Astrocyte of the hippocampus (primary cell): ENCODE measurements at regions not wholly inside any gene's neighbourhood (a gene's known extent, or its start where the extent isn't known, plus 50 kb on each side); places are given as distances from the start of the nearest gene placed in this dataset.
A peak's percentile ranks its signal among the peaks of the same experiment; 100 is the strongest.
"Not testable (repeated sequence)": the region's sequence is repeated elsewhere in the genome, so short reads cannot be mapped to it uniquely, and the experiment has no call there.

ENCODE experiments used
- DNase-seq: peaks from one replicate; pipeline ENCODE4 v3.0.0; 2011; ENCODE audit warnings: low read depth, low spot score

GRCh38 chr1:95754412-95754811 is 520.4 kb downstream of the RWDD3 start:
- DNase-seq = no peak

- no peak for DNase-seq
Observed at GRCh38 chr1:95766036-95766435, 532.0 kb downstream of the RWDD3 start.

DNA sequence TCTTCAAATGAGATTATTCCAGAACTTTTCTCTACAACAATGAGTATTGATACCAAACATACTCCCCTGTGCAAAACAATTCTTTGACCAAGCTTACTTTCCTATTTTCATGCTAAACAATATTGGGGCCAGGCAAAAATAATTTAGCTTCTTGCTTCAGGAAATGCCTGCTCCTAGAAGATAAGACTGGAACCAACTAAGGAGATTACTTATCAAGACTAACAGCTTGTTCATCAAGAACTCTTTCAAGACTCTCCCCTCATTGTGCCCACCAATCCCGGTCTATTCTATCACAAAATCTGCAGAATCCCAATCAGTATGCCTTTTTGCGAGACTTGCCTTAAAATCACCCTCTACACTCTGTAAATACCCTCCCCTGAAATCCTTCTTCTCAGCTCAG is 536.6 kb downstream of the RWDD3 start:
- no peak for DNase-seq

DNA sequence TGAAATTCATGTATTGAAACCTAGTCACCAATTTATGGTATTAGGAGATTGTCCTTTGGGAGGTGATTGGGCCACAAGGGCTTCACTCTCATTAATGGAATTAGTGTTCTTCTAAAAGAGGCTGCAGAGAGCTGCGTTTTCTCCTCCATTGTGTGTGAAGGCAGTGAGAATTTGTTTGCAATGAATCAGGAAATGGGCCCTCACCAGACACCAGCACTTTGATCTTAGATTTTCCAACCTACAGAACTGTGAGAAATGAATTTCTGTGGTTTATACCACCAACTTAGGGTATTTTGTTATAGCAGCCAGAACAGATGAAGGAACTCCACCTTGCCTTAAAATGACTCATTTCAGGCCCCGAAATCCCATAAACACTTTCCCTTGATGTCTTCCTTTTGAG is 544.2 kb downstream of the RWDD3 start:
- no peak for DNase-seq

DNA sequence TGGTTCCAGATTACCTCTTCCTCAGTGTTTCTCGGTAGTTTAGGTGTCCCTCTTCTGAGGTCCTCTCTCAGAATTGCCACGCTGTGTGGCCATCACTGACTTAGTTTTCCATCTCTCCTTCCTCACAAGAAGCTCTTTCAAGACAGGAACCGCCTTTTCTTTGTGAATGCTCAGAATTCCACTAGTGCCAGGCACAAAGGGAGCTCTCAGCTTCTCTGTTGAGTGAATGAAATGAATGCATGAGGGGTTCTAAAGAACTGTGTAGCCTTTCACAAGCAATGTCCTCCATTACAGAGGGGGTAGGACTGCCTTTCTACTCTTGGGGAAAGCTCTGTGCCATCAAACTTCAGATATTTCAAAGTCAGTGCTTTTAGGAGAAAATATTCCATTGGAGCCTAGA is 546.8 kb downstream of the RWDD3 start:
- DNase-seq = no peak

GRCh38 chr1:95790136-95790535 is 556.1 kb downstream of the RWDD3 start:
- DNase-seq = no peak

- peak; percentile 6 for DNase-seq
Observed at GRCh38 chr1:95793893-95794292, 559.9 kb downstream of the RWDD3 start.

DNA sequence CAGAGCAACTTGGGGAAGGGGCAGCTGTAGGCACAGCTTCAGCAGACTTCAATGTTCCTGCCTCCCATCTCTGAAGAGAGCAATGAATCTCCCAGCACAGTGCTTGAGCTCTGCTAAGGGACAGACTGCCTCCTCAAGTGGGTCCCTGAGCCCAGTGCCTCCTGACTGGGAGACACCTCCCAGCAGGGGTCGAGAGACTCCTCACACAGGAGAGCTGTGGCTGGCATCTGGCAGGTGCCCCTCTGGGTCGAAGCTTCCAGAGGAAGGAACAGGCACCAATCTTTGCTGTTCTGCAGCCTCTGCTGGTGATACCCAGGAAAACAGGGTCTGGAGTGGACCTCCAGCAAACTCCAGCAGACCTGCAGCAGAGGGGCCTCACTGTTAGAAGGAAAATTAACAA is 563.8 kb downstream of the RWDD3 start:
- DNase-seq = not testable (repeated sequence)

- no peak for DNase-seq
Observed at GRCh38 chr1:95806171-95806570, 572.2 kb downstream of the RWDD3 start.

GRCh38 chr1:95809391-95809790 is 575.4 kb downstream of the RWDD3 start:
- no peak for DNase-seq

DNA sequence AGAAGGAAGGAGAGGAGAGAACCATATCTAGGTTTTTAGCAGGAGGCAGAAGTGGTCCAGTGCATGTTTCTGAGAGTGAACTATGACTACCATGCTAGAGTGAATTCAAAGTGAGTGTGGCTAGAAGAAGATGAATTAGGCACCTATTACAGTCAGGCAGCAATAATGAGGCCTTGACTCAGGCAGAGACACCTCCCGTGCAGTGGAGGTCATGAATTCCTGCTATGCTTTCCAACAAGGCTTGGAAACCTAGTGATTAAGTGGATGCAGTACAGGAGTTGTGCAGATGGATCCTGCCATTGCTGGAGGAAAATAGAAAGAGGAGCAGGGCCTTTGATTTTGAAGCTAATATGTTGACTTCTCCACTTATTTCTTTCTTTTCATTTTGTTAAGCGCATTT is 581.5 kb downstream of the RWDD3 start:
- no peak for DNase-seq

DNA sequence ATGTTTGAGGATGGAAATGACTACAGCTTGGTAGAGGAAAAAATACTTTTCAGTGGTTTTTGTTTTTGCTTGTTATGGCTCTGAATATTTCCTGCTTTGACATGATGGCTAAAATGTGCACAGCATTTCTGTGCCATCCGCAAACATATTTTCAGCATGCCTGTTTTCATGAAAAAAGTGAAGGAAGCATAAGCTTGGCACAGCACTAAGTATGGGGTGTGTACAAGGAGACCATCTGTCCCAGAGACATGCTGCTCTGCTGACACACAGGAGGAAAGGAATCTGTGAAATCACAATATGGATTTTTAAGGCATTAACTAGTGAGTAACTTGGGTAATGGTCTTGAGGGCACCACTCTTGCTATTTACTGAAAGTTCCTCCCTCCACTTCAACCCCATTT is 595.5 kb downstream of the RWDD3 start:
- no peak for DNase-seq

DNA sequence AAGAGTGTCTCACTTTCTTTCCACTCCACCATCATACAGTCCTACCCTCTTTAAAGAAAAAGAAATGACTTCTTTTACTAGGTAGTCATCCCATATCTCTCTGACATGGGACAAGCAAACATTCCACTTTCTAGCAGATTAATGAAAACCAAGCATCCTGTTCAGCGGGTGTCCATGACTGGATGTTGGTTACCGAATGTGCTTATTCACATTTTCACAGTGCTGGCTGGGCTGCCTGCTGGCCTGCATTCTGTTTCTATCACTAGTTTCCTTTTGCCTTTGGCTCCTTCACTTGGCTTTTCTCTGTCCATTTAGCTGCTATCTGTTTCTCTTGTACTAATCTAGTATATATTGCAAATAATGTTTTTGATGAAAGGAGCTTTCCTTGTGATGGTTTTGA is 598.4 kb downstream of the RWDD3 start:
- DNase-seq = no peak

DNA sequence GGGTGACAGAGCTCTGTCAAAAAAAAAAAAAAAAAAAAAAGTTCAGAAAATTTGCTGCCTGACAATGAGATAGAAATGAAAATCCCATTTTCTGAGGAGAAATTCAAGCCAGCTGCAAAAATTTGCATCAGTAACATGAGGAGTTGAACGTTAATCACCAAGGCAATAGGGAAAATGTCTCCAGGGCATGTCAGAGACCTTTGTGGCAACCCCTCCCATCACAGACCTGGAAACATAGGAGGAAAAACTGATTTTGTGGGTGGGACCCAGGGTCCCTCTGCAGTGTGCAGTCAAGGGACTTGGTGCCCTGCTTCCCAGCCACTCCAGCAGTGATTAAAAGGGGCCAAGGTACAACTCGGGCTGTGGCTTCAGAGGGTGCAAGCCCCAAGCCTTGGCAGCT is 615.4 kb downstream of the RWDD3 start:
- no peak for DNase-seq

DNA sequence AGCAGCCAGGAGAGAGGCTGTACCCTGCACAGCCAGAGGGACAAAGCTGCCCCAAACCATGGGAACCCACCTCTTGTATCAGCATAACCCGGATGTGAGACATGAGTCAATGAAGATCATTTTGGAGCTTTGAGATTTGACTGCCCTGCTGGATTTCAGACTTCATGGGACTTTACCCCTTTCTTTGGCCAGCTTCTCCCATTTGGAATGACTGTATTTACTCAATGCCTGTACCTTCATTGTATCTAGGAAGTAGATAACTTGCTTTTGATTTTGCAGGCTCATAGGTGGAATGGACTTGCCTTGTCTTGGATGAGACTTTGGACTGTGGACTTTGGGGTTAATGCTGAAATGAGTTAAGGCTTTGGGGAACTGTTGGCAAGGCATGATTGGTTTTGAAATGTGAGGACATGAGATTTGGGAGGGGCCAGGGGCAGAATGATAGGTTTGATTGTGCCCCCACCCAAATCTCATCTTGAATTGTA is 616.2 kb downstream of the RWDD3 start:
- no peak for DNase-seq

DNA sequence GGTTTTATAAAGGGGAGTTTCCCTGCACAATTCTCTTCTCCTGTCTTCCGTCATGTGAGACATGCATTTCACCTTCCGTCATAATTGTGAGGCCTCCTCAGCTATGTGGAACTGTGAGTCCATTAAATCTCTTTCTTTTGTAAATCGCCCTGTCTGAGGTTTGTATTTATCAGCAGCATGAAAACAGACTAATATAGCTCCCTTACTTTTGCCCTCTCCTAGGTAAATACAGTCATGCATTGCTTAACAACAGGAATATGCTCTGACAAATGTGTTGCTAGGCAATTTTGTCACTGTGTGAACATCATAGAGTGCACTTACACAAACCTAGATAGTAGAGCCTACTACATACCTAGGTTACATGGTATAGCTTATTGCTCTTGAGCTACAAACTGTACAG is 616.8 kb downstream of the RWDD3 start:
- no peak for DNase-seq

DNA sequence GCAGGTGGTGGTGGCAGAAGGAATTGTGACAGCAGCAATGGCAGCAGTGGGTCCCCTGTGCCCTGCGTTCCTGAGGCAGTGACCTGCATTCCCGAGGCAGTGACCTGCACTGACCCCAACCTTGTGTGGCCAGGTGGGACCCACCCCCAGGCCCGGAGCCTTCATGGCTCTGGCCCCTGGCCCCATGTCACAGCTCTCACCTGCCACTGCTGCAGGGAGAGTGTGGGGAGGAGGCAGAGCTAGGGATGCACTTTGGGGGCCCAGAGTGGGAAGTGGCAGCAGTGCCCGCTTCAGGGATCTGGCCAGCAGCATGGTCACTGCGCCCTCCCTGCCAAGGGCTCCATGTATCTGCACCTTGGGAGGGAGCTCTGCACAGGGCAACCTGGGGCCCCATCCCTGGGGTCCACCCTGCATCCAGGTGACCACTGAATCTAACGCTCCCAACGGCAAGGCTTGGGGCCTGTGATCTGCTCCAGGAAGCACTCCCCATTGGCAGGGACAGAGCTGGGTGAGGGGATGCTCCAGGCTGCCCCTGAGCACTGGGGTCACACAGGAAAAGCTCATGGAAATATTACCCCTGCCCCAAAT is 618.6 kb downstream of the RWDD3 start:
- DNase-seq = no peak

DNA sequence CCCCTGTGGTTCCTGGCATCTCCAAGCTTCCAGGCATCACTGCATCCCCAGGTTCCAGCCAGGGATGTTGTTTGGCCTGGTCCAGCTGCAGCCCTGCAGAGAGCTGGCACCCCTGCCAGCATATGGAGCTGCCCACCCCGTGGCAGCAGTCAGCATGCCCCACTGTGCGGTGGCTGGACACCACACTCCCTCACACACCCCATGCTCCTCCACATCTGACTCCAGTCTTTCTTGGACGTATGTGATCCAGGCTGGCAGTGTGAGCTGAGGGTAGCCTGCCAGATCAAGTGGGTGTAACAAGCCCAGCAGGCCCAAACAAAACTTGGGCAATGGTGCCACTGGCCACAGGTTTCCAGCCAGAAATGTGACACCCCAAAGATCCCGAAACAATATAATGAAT is 620.4 kb downstream of the RWDD3 start:
- DNase-seq = no peak

DNA sequence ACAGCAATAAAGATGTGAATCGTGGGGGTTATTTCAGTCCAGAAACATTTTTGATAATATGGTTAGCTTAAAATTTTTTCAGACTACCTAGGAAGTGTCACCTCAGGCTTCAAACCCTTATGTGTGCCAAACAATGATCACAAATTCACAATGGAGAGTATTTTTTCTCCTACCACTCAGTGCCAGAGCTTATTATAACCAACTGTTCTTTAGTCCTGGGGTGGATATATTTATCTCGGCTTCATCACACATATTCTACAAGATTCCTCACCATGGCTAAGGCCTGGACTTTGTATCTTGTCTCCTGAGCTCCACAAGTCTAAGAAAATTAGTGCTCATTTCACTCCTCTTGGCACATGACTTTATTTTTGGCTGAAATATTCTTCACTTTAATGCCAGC is 629.1 kb downstream of the RWDD3 start:
- DNase-seq = no peak

GRCh38 chr1:95865769-95866168 is 631.8 kb downstream of the RWDD3 start:
- no peak for DNase-seq

DNA sequence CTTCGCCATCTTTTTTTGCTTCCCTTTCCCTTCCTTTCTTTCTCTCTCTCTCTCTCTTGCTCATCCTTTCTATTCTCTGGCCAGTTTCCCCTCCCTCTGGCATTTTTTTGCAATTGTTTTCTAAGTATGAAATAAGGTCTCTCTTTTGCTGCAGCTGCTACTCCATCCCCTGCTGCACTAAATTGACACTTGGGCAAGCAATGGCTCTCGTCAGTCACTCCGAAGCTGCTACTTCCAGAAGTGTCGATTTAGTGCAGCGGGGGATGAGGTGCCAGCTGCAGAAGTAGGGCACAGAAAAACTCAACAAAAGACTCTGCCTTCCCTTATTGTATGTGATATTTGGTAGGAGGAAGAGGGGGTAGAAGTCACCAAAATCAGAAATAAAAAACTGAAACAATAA is 642.3 kb downstream of the RWDD3 start:
- no peak for DNase-seq

- DNase-seq = no peak
Observed at GRCh38 chr1:95879498-95880050, 645.6 kb downstream of the RWDD3 start.

- peak; percentile 9 for DNase-seq
Observed at GRCh38 chr1:95888941-95889390, 655.0 kb downstream of the RWDD3 start.

GRCh38 chr1:95889400-95889799 is 655.4 kb downstream of the RWDD3 start:
- DNase-seq = no peak
